ENCODE measurements at regions not wholly inside any gene's neighbourhood (a gene's known extent, or its start where the extent isn't known, plus 50 kb on each side); places are given as distances from the start of the nearest gene placed in this dataset.
"Not testable (repeated sequence)": the region's sequence is repeated elsewhere in the genome, so short reads cannot be mapped to it uniquely, and the experiment has no call there.

DNA sequence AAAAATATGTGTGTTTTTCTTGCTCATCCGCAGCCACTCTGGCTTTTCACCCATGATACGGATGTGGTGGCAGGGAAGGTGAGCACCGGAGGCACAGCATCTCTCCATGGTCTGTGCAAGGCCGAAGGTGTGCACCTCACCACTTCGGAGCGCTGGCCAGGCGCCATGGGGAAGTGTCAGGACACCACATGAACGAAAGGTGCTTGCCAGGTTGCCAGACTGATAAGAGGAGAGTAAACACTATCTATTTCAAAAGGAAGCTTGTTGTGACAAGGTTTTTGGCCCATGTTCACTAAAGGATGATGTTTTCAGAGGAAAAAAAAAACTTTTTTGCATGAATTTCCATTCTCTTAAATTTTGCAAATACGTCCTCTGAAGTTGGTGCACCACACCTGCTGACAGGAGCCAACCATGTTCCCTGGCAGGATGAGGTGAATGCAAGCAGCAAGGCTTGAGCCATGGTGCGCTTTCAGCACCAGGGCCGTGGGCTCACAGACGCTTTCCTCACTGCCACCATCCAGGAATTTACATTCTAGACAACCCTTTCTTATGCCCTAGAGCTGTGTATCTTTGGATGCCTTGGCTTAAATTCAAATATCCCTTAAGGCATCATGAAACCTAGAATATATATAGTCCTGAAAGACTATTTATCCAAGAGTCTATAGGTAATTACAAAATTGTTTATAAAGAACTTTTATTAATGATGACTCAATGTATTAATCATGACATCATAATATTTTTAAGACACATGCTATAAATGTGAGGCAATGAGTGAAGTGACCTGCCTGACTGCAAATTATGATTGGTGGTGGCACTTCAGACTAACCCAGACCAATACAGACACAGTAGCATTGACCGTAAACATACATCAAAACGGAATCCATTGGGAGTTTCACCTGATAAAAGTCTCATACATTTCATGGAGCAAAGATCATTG lies 234.5 kb downstream of the TFAP2A start:
- DNase-seq (ENCODE audit: low read depth, low spot score), result no peak

DNA sequence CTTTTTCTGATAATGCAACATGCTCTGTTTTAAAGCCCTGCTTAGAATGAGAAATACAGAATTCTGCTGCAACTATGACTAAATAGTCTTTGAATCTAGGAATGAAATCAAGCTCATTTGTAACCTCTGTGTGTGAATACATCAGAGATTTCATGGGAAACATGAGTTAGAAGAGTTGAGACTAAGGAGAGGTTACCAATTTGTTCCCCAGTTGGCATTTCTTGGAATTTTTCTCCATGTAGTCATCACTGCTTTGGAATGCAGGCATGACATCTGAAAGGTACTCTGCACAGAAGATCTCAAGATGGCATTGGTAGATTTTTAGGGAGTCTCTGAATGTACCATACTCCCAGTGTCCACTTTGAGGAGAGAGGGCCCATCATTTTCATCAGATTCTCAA lies 237.2 kb downstream of the TFAP2A start:
- peak; percentile 65 for DNase-seq (ENCODE audit: low read depth, low spot score)

DNA sequence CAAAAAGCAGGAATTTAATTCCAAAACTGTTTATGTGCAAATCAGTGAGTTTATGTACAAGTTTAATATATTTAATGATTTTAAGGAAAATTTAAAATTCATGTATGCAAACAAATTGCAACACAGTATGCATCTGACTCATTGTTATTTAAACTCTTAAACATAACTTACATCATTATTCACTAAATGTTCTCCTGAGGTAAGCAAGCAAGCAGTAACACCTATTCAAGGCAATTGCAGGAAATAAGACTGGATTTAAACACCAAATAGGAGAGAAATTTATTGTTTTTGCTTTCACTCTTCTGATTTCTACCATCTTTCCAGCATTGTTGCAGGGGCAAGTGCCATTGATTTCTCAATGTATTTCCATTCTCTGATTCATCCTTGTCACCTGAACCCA lies 239.5 kb downstream of the TFAP2A start:
- no peak for DNase-seq (ENCODE audit: low read depth, low spot score)

DNA sequence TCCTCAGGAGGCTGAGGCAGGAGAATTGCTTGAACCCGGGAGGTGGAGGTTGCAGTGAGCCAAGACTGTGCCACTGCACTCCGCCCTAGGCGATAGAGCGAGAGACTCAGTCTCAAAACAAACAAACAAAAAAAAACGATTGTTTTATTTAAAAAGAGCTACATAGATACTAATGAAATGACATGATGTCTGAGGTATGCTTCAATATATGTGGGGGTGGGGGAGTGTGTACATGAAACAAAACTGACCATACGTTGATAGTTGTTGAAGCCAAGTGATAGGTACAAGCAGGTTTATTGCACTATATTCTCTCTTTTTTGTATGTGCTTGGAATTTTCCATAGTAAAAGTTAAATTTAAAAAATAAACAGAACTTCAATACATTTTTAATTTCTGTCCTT lies 240.1 kb downstream of the TFAP2A start:
- DNase-seq (ENCODE audit: low read depth, low spot score), result no peak

DNA sequence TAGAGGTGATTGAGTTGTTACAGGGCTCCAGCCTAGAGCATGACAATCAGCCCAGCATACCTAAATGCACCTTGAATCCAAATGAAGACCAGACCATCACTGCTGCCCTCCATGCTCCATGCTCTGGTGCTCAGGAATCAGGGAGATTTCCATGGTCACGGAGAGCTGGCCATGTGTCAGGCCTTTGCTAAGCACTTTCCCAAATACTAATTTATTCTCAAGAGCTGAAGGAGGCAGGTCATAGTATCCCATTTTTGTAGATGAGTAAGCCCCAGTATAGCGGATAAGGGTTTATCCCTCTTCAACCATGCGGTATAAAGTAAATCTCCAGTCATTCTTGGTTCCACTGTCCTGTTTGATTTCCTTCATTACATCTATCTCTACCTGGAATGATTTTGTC lies 240.8 kb downstream of the TFAP2A start:
- no peak for DNase-seq (ENCODE audit: low read depth, low spot score)

DNA sequence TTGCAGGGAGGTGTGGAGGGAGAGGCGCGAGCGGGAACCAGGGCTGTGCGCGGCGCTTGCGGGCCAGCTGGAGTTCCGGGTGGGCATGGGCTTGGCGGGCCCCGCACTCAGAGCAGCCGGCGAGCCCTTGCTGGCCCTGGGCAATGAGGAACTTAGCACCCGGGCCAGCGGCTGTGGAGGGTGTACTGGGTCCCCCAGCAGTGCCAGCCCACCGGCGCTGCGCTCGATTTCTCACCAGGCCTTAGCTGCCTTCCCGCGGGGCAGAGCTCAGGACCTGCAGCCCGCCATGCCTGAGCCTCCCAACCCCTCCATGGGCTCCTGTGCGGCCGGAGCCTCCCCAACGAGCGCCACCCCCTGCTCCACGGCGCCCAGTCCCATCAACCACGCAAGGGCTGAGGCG lies 243.2 kb downstream of the TFAP2A start:
- not testable (repeated sequence) for DNase-seq (ENCODE audit: low read depth, low spot score)

DNA sequence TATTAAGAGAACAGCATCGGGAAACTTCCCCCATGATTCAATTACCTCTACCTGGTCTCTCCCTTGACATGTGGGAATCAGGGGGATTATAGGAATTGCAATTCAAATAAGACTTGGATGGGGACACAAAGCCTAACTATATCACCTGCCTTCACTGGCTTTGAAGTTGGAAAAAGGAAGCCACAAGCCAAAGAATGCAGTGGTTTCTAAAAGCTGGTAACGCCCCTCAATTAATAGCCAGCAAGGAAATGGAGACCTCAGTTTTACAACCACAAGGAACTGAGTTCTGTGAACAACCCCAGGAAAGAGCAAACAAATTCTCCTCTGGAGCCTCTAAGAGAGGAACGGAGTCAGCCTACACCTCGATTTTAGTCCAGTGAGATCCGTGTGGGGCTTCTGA lies 244.1 kb downstream of the TFAP2A start:
- DNase-seq (ENCODE audit: low read depth, low spot score), result peak; percentile 9

DNA sequence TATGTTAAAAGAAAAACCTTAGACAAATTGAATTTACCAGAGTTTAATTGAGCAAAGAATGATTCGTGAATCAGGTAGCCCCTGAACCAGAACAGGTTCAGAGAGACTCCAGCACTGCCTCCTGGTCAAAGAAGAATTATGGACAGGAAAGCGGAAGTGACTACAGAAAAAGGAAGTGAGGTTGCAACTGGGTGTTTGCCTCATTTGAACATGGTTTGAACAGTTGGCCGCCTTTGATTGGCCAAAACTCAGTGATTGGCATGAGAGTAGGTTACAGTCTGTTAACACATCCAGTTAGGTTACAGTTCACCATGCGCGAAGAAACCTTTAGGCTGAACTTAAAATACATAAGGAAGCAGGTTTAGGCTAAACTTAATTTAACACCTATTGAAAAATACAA lies 248.8 kb downstream of the TFAP2A start:
- DNase-seq (ENCODE audit: low read depth, low spot score), result no peak

DNA sequence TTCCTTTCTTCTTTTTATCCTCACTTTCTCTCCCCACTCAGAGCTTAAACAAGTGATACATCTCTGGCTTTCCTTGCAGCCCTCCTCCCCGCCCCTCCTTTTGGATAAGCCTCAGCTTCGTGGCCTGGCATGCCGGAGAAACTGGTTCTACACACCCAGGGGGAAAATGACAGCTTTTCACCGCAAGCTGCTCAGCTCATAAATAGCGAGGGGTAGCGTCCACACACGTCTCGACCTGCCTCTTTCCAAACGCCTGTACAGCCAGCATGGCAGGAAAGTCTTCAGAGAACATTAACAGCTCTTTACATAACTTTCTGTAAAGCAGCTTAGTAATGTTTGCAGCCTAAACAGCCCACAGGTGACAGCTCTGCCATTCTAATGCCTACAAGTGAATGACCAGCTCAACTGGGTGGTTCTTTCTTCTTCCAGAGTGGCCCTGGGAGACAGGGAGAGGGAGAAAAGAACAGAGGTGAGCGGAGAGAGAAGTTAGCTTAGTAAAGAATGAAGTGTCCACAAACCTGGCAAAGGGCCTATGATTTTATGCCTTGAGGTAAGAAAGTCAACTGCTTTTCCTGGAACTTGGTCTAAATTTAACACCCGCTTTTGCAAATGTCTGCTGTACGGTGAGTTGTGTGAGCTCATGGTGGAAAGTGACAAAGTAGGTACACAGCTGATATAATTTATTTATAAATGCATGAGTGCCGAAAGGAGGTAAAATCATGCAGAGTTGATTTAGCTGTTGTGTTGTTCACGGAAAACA lies 251.5 kb downstream of the TFAP2A start:
- peak; percentile 16 for DNase-seq (ENCODE audit: low read depth, low spot score)

DNA sequence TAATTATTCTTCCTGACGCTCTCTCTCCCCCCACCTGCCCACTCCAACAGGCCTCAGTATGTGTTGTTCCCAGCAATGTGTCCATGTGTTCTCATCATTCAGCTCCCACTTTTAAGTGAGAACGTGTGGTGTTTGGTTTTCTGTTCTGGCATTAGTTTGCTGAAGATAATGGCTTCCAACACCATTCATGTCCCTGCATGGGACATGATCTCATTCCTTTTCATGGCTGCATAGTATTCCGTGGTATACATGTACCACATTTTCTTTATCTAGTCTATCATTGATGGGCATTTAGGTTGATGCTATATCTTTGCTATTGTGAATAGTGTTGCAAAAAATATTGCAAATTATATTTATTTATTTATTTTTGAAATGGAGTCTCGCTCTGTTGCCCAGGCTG lies 258.0 kb downstream of the TFAP2A start:
- no peak for DNase-seq (ENCODE audit: low read depth, low spot score)

DNA sequence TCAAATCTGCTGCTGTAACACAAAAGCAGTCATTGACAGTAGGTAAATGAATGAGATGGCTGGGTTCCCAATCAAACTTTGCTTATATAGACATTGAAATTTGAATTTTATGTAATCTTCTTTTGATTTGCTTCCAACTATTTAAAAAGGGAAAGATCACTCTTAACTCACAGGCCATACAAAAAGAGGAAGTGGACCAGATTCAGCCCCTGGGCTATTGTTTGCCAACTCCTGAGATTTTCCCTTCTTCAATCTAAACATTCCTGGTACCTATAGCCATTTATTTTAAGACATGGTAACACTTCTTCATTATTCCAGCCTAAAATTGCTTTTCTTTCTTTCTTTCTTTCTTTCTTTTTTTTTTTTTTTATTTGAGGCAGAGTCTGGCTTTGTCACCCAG lies 260.6 kb downstream of the TFAP2A start:
- no peak for DNase-seq (ENCODE audit: low read depth, low spot score)

DNA sequence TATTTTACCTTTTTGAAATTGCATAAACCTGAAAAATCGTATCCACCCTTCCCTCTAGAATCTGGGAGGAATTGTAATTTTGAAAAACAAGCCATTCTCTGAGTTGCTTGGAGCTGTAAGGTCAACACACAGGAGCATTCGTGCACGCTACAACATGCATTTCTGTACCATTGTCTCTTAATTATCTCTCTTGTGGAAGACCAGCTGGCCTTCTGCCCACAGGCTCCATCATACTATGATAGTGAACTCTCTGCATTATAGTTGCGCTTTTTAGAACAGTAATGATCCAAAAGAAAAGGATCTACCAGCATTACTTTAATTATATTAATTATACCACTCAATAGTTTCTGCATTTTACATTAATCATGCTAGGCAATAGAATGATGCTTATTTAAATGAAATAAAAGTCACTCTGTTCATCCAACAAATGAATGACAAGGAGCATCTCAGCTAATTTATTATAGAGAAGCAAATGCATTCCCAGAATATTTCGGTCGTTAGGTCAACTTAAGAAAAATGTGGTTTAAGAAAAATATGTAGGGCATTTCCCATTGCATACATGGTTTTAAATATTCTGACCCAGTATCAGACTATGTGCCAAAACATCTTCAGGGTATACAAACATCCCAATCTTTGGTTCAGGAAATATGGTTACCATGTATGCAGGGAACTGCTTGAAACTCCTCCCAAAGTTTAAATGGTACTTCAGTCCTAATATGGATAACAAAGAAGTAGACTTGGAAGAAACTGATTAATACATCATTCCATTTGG lies 263.5 kb downstream of the TFAP2A start:
- peak; percentile 50 for DNase-seq (ENCODE audit: low read depth, low spot score)

DNA sequence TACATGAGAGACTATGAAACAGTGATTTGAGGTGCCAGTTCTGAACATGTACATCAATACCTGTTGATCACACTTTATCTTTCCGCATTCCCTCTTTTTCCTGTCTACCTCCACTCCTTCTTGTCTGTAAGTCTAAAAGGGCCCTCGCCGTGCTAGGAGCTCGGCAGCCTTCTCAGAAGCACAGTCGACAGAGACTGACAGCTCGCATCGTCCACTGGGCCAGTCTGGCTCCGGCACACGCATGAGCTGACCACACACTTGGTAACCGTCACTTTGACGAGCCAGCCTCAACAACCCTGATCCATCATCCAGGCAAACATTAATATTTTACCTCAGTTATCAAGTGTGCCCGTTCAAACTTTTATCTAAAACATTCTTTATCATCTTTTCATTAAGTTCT lies 265.3 kb downstream of the TFAP2A start:
- no peak for DNase-seq (ENCODE audit: low read depth, low spot score)

DNA sequence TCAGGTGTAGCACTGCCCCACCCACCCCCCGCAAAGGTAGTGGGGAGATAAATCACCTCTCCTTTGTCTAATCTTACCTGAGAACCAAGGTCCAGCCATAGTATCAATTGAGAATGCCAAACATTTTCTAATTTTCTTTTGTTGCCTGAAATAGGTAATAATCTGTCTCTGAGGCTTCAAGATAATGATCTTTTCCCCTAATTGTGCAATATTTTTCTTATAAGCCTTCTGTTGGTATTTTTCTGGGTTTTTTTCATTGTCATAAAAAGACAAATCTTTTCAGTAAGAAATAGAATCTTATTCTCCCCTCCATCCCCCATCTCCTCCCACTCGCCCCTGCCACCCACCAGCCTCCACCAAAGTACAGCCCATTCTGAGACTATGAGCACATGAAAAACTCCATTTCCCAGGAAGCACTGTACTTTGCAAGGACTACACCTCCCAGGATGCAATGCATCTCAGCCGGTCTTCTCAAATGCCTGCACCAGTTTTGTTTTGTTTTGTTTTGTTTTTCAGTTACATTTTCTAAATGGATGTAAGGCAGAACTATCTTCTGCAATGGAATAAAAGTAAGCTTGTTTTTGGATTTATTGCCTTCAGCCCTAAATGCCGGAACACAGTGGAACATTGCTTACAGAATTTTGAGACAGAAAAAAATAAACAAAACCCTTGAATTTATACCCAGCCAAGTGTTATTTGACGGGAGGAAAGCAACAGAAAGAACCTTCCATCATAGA lies 268.0 kb downstream of the TFAP2A start:
- DNase-seq (ENCODE audit: low read depth, low spot score), result peak; percentile 62

DNA sequence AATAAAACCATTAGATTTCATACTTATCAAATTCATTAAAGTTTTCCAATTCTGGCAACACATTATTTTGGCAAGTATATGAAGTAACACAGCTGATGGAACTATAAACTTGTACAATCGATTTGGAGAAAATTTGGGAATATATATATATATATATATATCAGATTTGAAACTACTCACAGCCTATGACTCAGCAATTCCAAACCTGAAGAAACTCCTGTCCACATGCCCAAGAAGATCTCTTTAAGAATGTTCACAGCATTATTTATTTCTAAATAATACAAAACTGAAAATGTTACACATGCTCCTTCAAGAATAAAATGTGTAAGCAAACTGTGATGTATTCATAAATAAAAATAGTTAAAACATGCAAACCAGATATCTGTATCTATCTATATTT lies 270.1 kb downstream of the TFAP2A start:
- no peak for DNase-seq (ENCODE audit: low read depth, low spot score)

DNA sequence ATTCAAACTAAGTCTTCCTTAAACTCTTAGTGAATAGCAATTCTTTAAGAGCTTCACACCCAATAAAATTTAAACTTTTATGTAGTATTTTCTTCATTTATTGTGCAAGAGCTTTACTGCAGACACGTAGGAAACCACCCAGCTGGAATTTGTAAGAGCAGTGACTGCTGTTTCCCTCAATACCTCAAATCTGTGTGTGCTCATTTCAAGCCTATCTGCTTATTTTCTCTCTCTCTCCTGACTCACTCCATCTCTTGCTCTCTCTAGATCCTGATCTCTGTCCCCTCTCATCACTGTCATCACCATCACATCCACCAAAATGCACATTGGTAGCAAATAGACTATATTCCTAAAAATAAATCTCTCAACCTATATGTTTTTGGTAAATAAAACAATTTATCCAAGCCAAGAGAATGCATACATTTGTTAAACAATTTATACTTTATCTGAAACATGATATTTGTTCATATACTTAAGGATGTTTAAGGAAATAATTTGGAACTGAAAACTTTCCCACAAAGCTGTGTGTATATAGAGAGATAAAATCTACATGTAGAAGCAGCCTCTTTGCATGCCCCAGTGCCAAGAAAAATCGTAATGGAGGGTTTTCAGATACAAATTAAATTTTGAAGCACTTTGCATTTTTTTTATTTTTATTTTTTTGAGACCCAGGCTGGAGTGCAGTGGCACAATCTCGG lies 273.0 kb downstream of the TFAP2A start:
- no peak for DNase-seq (ENCODE audit: low read depth, low spot score)

DNA sequence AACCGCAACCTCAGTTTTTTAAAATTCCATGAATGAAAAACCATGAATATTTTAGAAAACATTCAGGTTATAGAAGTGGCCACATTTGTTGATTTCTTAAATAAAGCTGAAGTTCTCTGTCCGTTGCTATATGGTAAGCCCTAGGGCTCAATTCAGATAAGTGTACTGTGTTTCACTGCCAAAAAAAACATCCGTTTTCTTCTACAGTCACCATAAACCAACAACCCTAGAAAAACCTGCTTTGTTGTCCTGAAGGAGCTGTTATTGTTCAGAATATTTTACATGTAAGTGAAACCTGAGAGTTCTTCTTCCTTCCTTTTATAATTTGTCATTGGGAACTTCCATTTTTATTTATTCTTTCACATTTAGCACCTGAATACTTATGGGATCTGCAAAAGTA lies 274.1 kb downstream of the TFAP2A start:
- DNase-seq (ENCODE audit: low read depth, low spot score), result peak; percentile 60

DNA sequence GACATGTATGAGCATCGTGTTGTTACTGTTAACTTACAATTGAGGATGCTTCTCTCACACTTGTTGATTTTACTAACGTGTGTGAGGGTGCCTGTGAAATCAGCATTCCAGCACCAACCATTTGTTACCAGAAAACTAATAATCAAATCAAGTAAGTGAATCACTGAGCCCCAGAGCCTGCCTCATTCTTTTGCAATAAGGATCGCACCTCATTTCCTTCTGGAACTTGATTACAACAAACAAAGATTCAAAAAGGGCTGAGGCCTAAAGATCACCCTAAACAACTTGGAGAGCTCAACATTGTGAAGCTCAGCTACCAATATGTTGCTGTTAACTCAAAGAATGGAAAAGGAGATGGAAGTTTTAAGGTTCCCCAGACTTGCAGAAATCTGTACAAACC lies 274.7 kb downstream of the TFAP2A start:
- peak; percentile 13 for DNase-seq (ENCODE audit: low read depth, low spot score)

DNA sequence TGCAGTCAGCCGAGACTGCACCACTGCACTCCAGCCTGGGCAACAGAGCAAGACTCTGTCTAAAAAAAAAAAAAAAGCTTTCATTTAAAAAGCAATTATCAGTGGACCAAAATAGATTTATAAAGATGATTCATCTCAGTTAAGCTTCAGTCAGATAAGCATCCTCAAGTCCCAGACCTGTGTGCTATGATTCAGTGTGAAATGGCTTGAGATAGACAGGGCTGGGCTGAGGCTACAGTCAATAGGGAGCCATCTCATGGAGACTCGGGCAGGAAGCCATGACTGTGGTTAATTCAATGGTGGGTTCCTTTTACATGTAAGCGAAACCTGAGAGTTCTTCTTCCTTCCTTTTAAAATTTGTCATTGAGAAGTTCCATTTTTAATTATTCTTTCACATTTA lies 276.0 kb downstream of the TFAP2A start:
- peak; percentile 56 for DNase-seq (ENCODE audit: low read depth, low spot score)

DNA sequence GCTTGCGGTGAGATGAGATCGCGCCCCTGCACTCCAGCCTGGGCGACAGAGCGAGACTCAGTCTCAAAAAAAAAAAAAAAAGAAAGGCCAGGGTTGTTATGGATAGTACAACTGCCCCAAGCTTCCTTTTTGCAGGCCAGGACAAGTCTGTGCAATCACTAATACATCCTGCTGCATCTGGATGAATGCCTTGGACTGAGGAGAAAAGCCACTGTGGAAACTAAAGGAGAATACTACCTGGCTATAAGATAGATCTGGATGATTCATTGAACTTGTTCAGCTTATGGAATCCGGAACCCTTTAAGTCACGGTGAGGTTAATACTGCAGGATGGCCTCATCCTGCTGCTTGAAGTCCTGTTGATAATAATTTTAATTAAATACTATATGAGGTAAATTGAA lies 278.2 kb downstream of the TFAP2A start:
- DNase-seq (ENCODE audit: low read depth, low spot score), result no peak

DNA sequence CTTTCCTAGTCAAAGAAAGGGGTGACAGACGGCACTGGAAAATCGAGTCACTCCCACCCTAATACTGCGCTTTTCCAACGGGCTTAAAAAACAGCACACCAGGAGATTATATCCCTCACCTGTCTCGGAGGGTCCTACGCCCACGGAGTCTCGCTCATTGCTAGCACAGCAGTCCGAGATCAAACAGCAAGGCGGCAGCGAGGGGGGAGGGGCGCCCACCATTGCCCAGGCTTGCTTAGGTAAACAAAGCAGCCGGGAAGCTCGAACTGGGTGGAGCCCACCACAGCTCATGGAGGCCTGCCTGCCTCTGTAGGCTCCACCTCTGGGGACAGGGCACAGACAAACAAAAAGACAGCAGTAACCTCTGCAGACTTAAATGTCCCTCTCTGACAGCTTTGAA lies 280.7 kb downstream of the TFAP2A start:
- not testable (repeated sequence) for DNase-seq (ENCODE audit: low read depth, low spot score)

Data from astrocyte of the hippocampus (primary cell).